ENCODE measurements at regions not wholly inside any gene's neighbourhood (a gene's known extent, or its start where the extent isn't known, plus 50 kb on each side); places are given as distances from the start of the nearest gene placed in this dataset.

GRCh38 chr6:169865346-169866139 lies 114.1 kb downstream of the ERMARD start:
- DNase-seq (no peak), ATAC-seq (ENCODE audit: insufficient read depth, low FRiP score) (no peak)
- WGBS, 2 donors: 85 to 95% methylated on average over 13 of the region's 13 CpGs

GRCh38 chr6:169864148-169865020 lies 113.0 kb downstream of the ERMARD start:
- H3K27ac ChIP-seq (ENCODE audit: low read depth in 1 of 2, low read length in 1 of 2): no peak overlapping the region
- H3K4me3 ChIP-seq: no peak overlapping the region
- DNase-seq (peak in 1 of 3 donors; percentile 19), ATAC-seq (ENCODE audit: insufficient read depth, low FRiP score) (no peak)
- 79 to 87% methylated on average over 22 to 23 of the region's 23 CpGs for WGBS, 2 donors
- no peak overlapping the region for H3K9ac ChIP-seq (ENCODE audit: insufficient read depth in 1 of 2, low read length in 2 of 2)
- no peak for TF ChIP-seq CTCF (IDR thresholded peaks at IDR 0.05; ENCODE audit: control extremely low read depth, extremely low read depth)
- H3K9me3 ChIP-seq (ENCODE audit: control insufficient read depth in 4 of 4, insufficient read depth in 3 of 4, low read length in 3 of 4): peaks cover 0 to 1% (median 0%) of the 10 kb centered on the region in 4 donors
- peaks cover 0 to 16% (median 5%) of the 10 kb centered on the region in 5 donors for H3K4me1 ChIP-seq (ENCODE audit: control insufficient read depth in 5 of 5, insufficient read depth in 5 of 5, low read length in 5 of 5)
- no peaks in the 10 kb centered on the region for H3K36me3 ChIP-seq (ENCODE audit: control insufficient read depth in 4 of 4, insufficient read depth in 4 of 4, low read length in 4 of 4)
- peaks cover 0 to 10% (median 0%) of the 10 kb centered on the region in 3 donors for H3K27me3 ChIP-seq (ENCODE audit: control insufficient read depth in 3 of 3, insufficient read depth in 3 of 3, low read length in 2 of 3)

More at GRCh38 chr6:169865346-169866139, 114.1 kb downstream of the ERMARD start:
- Histone ChIP-seq H3K9me3 (ENCODE audit: control insufficient read depth in 4 of 4, insufficient read depth in 3 of 4, low read length in 3 of 4) (peaks cover 0 to 1% (median 0%) of the 10 kb centered on the region in 4 donors), H3K36me3 (ENCODE audit: control insufficient read depth in 4 of 4, insufficient read depth in 4 of 4, low read length in 4 of 4) (no peaks in the 10 kb centered on the region), H3K27me3 (ENCODE audit: control insufficient read depth in 3 of 3, insufficient read depth in 3 of 3, low read length in 2 of 3) (peaks cover 0 to 10% (median 0%) of the 10 kb centered on the region in 3 donors), H3K4me3 (no peak overlapping the region), H3K9ac (ENCODE audit: insufficient read depth in 1 of 2, low read length in 2 of 2) (no peak overlapping the region), H3K27ac (ENCODE audit: low read depth in 1 of 2, low read length in 1 of 2) (no peak overlapping the region), H3K4me1 (ENCODE audit: control insufficient read depth in 5 of 5, insufficient read depth in 5 of 5, low read length in 5 of 5) (peaks cover 0 to 16% (median 5%) of the 10 kb centered on the region in 5 donors)
- no peak for TF ChIP-seq CTCF (IDR thresholded peaks at IDR 0.05; ENCODE audit: control extremely low read depth, extremely low read depth)

- H3K9ac ChIP-seq (ENCODE audit: insufficient read depth in 1 of 2, low read length in 2 of 2): no peak overlapping the region
- no peak for ATAC-seq (ENCODE audit: insufficient read depth, low FRiP score)
- peaks cover 0 to 16% (median 5%) of the 10 kb centered on the region in 5 donors for H3K4me1 ChIP-seq (ENCODE audit: control insufficient read depth in 5 of 5, insufficient read depth in 5 of 5, low read length in 5 of 5)
- no peak overlapping the region for H3K27ac ChIP-seq (ENCODE audit: low read depth in 1 of 2, low read length in 1 of 2)
- no peak for DNase-seq
- no peaks in the 10 kb centered on the region for H3K36me3 ChIP-seq (ENCODE audit: control insufficient read depth in 4 of 4, insufficient read depth in 4 of 4, low read length in 4 of 4)
- H3K9me3 ChIP-seq (ENCODE audit: control insufficient read depth in 4 of 4, insufficient read depth in 3 of 4, low read length in 3 of 4): peaks cover 0 to 1% (median 0%) of the 10 kb centered on the region in 4 donors
- H3K4me3 ChIP-seq: no peak overlapping the region
- WGBS, 2 donors: 95 to 100% methylated on average over 3 of the region's 3 CpGs
- no peak for TF ChIP-seq CTCF (IDR thresholded peaks at IDR 0.05; ENCODE audit: control extremely low read depth, extremely low read depth)
- H3K27me3 ChIP-seq (ENCODE audit: control insufficient read depth in 3 of 3, insufficient read depth in 3 of 3, low read length in 2 of 3): peaks cover 0 to 10% (median 0%) of the 10 kb centered on the region in 3 donors
Measured at GRCh38 chr6:169863710-169864109, 112.3 kb downstream of the ERMARD start.

Measured in lung (tissue), 11 donors.